GM21737 (cell line): ENCODE measurements at regions not wholly inside any gene's neighbourhood (a gene's known extent, or its start where the extent isn't known, plus 50 kb on each side); places are given as distances from the start of the nearest gene placed in this dataset.

Experiments
- ATAC-seq: cut with Tn5 transposase; IDR thresholded peaks from one replicate; pipeline ENCODE4 v1.9.1; 2021; ENCODE audit warnings: mild to moderate bottlenecking, moderate library complexity; ENCODE audit not compliant: unreplicated experiment

DNA sequence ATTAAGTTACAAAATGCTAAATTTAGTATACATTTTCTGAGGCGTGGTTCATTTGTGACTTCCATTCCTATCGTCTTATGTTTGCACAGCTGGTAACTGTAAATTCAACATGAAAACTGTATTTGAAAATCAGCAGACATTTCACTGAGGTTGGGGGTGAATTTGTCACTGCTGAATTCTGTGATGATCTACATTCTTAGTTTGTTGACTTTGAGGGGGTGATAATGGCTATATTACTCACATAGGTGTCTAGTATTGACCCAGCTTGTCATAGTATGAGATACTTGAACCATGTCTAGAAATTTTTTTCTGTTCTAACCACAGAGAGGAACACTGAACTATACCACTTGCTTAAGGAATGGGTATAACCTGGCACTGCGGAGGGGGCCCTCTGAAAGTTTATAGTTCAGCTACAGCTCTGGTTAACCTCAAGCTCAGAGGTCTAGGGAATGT is 313.3 kb downstream of the PIK3R1 start:
- ATAC-seq, result no peak

DNA sequence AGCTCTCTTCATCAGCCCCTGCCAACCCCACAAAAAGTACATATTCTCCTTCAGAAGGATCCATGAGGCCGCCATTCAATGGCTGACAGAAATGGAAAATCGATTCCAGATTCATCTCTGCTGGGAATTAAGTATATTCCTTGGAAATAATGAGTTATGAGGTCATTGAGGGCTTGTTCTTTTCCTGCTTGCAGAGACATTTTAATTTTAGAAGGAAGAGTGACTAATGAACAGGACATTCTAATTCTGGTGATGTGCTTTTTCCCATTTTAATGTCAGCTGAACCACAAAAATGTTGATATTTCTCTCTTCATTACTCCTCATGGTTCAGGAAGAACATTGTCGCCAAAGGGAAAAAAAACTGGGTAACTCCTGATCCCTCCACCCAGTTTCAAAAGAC is 314.0 kb downstream of the PIK3R1 start:
- ATAC-seq, result no peak

- no peak for ATAC-seq
Measured at GRCh38 chr5:68531970-68532369, 316.4 kb downstream of the PIK3R1 start.

DNA sequence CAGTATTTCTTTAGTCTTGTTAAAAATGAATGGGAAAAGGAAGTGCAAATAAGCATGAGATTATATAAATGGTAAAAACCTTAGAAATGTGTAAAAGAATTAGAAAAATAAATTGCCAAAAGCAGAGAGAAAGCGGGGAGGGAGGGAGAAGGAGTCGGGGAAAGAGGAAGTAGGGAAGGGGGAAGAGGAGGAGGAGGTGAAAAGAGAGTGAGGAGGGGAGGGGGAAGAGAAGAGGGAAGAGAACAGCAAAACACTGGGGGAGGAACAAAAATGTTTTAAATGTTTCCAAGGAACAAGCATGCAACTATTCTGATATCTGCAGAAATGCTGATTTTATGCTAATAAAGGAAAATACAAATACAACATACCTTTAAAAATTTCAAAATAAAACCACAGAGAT is 317.5 kb downstream of the PIK3R1 start:
- no peak for ATAC-seq

- no peak for ATAC-seq
Measured at GRCh38 chr5:68533571-68534084, 318.1 kb downstream of the PIK3R1 start.

GRCh38 chr5:68534131-68534940 is 318.8 kb downstream of the PIK3R1 start:
- ATAC-seq, result no peak

GRCh38 chr5:68534956-68535520 is 319.5 kb downstream of the PIK3R1 start:
- ATAC-seq, result no peak

DNA sequence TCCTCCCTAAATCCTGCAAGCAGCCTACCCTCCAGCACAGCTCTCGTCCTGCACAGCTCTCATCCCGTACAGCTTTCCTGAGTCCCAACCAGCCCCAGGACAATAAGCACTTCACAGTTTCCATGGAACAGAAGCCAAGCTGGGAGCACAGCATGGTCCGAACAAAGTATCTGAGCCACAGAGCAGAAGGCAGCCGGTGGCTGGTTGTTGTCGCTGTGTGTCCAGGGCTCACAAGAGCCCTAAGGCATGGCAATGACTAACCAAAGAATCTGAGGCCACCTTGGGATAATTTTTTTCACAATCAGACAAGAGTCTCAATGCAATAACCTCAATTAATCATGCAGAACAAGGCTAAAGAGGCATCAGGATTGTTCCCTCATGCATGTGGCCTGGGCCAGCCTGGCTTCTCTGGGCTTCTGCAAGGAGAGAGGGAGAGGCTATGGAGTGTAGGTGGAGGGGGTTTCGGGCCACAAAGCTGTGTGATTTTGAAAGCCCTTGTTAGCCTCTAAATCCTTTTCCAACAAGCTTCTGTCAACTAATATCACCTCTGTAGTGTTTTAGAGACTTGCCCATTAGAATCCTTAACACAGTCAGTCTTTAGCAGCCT is 323.4 kb downstream of the PIK3R1 start:
- ATAC-seq, result no peak

DNA sequence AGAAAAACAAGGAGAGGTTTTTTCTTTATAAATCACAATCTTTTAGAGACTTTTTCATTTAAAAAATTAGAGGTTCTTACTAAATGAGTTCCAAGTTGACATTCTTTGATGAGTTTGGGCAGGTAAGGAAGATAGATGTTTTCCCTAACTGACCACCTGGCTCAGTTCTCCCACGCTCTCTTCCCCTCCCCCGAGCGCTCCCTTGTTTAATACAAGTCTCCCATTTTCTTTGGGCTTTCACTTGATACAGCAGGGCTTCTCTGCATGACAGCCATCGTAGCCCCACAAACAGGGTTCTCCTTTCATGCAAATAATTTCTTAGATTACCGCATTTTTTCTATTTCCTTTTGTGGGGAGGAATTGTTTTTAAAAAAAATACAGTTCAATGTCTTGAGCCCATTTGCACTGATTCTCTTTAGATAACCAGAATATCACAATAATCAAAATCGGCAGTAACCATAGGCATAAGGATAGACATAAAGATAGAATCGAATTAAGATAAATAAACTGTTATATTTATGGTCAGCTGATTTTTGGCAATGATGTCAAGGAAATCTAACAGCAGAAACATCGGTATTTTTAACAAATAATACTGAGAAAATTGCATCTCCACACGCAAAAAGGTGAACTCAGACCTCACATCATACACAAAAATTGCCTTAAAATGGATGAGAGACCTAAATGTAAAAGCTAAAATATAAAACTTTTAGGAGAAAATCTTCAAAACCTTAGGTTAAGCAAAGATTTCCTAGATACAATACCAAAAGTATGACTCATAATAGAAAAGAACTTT is 325.4 kb downstream of the PIK3R1 start:
- no peak for ATAC-seq

DNA sequence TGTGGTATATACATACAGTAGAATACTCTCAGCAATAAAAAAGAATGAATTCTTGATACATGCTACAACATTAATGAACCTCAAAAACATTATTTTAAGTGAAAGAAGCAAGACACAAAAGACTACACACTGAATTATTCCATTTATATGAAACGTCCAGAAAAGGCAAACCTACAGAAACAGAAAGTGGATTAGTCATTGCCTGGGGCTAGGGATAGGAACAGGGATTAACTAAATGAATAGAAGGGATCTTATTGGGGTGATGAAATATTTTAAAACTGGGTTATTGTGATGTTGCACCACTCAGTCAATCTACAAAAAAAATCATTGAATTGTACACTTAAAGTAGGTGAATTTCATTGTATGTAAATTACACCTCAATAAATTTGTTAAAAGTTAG is 326.7 kb downstream of the PIK3R1 start:
- no peak for ATAC-seq

DNA sequence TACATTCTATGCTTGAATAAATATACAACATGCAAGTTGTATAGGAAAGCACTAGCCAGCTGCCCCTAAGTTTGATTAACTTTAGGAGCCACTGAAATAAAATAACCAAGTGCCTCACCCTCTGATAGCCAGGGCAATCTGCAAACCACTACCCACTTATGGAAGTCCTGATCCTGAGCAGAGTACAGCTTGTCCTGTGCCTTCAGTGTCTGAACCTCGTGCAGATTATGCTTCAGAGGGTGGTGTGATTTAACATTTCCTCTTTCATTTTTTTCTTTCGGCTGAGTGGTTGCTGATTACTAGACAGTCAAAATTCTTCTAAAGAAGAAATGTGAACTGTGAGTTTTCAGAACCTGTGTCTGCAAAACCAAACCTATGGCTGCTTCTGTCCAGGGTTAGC is 327.7 kb downstream of the PIK3R1 start:
- no peak for ATAC-seq

GRCh38 chr5:68544091-68544647 is 328.6 kb downstream of the PIK3R1 start:
- ATAC-seq, result no peak

GRCh38 chr5:68544648-68545552 is 329.3 kb downstream of the PIK3R1 start:
- ATAC-seq, result no peak

- no peak for ATAC-seq
Measured at GRCh38 chr5:68545636-68546295, 330.2 kb downstream of the PIK3R1 start.

DNA sequence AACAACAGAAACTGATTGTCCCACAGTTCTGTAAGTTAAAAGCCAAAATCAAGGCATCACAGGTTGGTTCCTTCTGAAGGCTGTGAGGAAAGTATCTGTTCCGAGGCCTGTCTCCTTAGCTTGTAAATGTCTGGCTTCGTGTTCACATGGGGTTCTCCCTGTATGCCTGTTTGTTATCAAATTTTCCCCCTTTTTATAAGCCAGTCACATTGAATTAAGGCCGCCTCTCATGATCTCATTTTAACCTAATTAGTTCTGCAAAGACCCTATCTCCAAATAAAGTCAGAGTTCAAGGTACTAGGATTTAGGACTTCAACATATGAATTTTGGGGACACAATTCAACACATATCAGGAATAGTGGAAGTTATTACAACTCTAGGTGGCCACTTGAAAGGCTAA is 331.5 kb downstream of the PIK3R1 start:
- ATAC-seq, result no peak

DNA sequence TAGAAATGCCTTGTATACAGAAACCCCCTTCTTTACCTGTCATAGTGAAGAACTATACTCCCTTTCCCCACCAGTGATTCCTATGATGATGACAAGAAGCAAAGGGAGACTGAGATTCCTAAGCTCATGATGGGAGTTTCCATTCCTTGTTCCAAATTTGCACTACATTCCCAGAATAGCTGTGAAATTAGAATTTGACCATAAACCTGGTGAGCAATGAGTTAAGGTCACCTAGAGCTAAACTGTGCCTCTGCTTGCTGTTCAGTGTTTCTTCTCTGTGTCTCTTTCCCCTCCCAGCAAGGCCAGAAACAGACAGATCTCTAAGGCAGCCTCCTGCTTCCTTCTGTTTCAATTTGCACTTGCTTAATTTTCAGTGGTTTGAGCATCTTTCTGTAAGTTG is 332.1 kb downstream of the PIK3R1 start:
- ATAC-seq, result no peak

DNA sequence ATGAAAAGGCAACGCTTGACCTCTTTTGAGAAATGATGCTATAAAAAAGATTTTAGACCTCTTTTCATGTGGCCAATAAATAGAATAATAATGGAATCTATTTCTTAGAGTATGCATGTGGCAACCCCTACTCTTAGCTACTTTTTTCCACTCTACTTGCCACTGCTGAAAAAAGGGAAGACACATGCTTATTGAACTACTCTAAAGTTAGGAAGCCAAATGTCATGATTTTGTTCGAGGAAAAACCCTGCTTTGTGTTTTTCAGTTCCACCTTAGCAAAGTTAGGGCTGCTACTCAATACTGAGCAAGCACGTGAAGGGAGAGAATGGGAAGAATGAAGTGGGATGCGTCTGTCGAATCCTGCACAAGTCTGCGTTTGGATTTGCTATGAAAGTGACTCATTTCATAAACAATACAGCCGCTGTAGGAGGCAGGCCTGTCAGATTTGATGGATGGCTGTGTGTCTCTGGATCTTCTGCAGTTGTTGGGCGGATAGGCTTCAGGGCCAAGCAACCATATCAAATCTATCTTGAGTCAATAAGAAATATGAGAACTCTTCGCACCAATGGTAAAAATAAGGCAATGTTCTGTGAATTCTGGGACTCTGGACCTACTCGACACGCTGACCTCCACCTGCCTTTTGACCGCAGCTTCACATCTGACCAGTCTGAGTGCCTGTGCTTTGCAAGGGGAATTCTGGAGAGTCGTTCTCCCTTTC is 333.6 kb downstream of the PIK3R1 start:
- no peak for ATAC-seq

DNA sequence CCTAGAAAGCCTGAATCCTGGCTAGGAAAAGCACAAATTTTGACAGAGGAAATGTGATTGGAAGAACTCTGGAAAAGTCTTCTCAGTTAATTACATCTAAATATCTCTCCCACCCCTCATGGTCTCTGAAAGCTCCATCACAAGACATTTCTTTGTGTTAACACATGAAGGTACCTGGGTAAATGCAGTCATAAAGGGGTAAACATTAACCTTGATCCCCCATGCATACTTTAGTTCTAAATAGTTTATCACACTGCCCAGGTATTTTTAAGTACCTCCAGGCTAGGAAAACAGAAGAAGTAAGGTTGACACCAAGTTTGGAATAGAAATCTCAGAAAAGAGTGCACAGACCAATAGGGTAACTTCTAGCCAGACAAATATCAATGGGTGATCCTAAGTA is 334.5 kb downstream of the PIK3R1 start:
- no peak for ATAC-seq

- ATAC-seq, result no peak
Measured at GRCh38 chr5:68551436-68551835, 335.9 kb downstream of the PIK3R1 start.
